Endothelial cell of umbilical vein (primary cell): ENCODE measurements at regions not wholly inside any gene's neighbourhood (a gene's known extent, or its start where the extent isn't known, plus 50 kb on each side); places are given as distances from the start of the nearest gene placed in this dataset.

Experiments
- BruUV-seq: library from RNA; stranded (reverse); fragments of 400-500 nt; replicated peaks from 2 replicates; lab custom pipeline; 2021; lab: Mats Ljungman, UMichigan
- CTCF ChIA-PET: fragments of 300-600, 350-600 bp; sonication (Branson Sonifier 250); formaldehyde crosslinking; loops from one replicate; lab custom pipeline; 2021; ENCODE audit warnings: antibody characterized with exemption, inconsistent platforms; lab: Charles Lee
- POLR2A ChIA-PET: fragments of 300-600, 350-600 bp; sonication (Branson Sonifier 250); formaldehyde crosslinking; loops from one replicate; lab custom pipeline; 2021; ENCODE audit warnings: antibody characterized with exemption, inconsistent platforms; lab: Charles Lee
- DNase-seq: peaks from one replicate; pipeline ENCODE4 v3.0.0-alpha.2; 2011; ENCODE audit warnings: low read depth, low spot score
- FAIRE-seq: peaks from 2 replicates; lab custom pipeline; 2011; peaks lifted over from hg19 to GRCh38; lab: Jason Lieb, UNC
- H2AFZ ChIP-seq: 2 replicates; pipeline ENCODE4 v1.6.0; 2012; ENCODE audit warnings: low read depth, low read length, control low read depth, inconsistent platforms
- H3K27ac ChIP-seq: 2 replicates; pipeline ENCODE4 v1.5.1; 2011; ENCODE audit warnings: low read depth, mild to moderate bottlenecking, control low read depth, low read length, moderate library complexity; ENCODE audit not compliant: insufficient read depth
- H3K27me3 ChIP-seq, 2 experiments: 2 replicates each; pipeline versions ENCODE4 v1.6.0 to v1.6.1; 2011; ENCODE audit warnings: low read length in 2 of 2, mixed read lengths in 1 of 2; ENCODE audit not compliant: control insufficient read depth in 2 of 2, insufficient read depth in 2 of 2
- H3K36me3 ChIP-seq, 2 experiments: 2 replicates in 1 of 2; 3 replicates in 1 of 2; pipeline ENCODE4 v1.5.1; 2011; ENCODE audit warnings: low read length in 2 of 2, mild to moderate bottlenecking in 1 of 2, moderate library complexity in 1 of 2; ENCODE audit not compliant: control insufficient read depth in 2 of 2, insufficient read depth in 2 of 2; ENCODE audit errors: extremely low read depth in 1 of 2
- H3K4me1 ChIP-seq: 3 replicates; pipeline ENCODE4 v1.5.1; 2011; ENCODE audit warnings: mild to moderate bottlenecking, low read length; ENCODE audit not compliant: control insufficient read depth, insufficient read depth; ENCODE audit errors: extremely low read depth
- H3K4me2 ChIP-seq: 2 replicates; pipeline ENCODE4 v1.6.1; 2011; ENCODE audit warnings: low read length, control low read depth, mixed read lengths; ENCODE audit not compliant: insufficient read depth
- H3K4me3 ChIP-seq, 3 experiments: fragments of 200-600 bp in 1 of 3; sonication (generic), shearing (Covaris generic) in 1 of 3; replicated peaks in 1 of 3; 2 replicates each; pipeline ENCODE4 v1.5.1; 2011 to 2016; ENCODE audit warnings: control low read depth in 3 of 3, low read length in 3 of 3, mild to moderate bottlenecking in 2 of 3, inconsistent platforms in 1 of 3, low read depth in 1 of 3, moderate library complexity in 1 of 3; ENCODE audit not compliant: insufficient read depth in 1 of 3
- H3K79me2 ChIP-seq: 2 replicates; pipeline ENCODE4 v1.6.0; 2012; ENCODE audit warnings: low read length, inconsistent platforms; ENCODE audit not compliant: control insufficient read depth, insufficient read depth
- H3K9ac ChIP-seq: replicated peaks from 2 replicates; pipeline ENCODE3; 2011; ENCODE audit warnings: low read length, control low read depth; ENCODE audit not compliant: insufficient read depth; ENCODE audit errors: extremely low read depth
- H3K9me1 ChIP-seq: replicated peaks from 3 replicates; pipeline ENCODE4 v1.6.0; 2011; ENCODE audit warnings: mild to moderate bottlenecking, low read length; ENCODE audit not compliant: control insufficient read depth, insufficient read depth; ENCODE audit errors: extremely low read depth
- H3K9me3 ChIP-seq: replicated peaks from 2 replicates; pipeline ENCODE4 v1.5.1; 2012; ENCODE audit warnings: low read length, inconsistent platforms; ENCODE audit not compliant: control insufficient read depth, insufficient read depth
- H4K20me1 ChIP-seq: replicated peaks from 2 replicates; pipeline ENCODE3; 2011; ENCODE audit warnings: mild to moderate bottlenecking, low read length; ENCODE audit not compliant: control insufficient read depth, insufficient read depth; ENCODE audit errors: extremely low read depth
- EZH2 ChIP-seq: IDR thresholded peaks from 2 replicates; pipeline ENCODE4 v1.6.1; 2012; ENCODE audit warnings: borderline replicate concordance, low read depth, mild to moderate bottlenecking, moderate library complexity, low read length, inconsistent platforms; ENCODE audit not compliant: severe bottlenecking
- FOS ChIP-seq: IDR thresholded peaks from 2 replicates; pipeline ENCODE4 v1.6.1; 2011; ENCODE audit warnings: mild to moderate bottlenecking, low read length, moderate library complexity, borderline replicate concordance; ENCODE audit not compliant: insufficient read depth
- GATA2 ChIP-seq: IDR thresholded peaks from 2 replicates; pipeline ENCODE4 v1.7.0; 2011; ENCODE audit warnings: low read depth, mild to moderate bottlenecking, moderate library complexity, mixed read lengths, low read length; ENCODE audit not compliant: insufficient read length, insufficient read depth
- JUN ChIP-seq: IDR thresholded peaks from 2 replicates; pipeline ENCODE4 v1.6.1; 2011; ENCODE audit warnings: borderline replicate concordance, low read depth; ENCODE audit not compliant: insufficient read length, insufficient read depth
- MYC ChIP-seq: IDR thresholded peaks from one replicate; pipeline ENCODE4 v1.6.1; 2011; ENCODE audit warnings: mild to moderate bottlenecking, low read depth, low read length
- POLR2A ChIP-seq: IDR thresholded peaks from 2 replicates; pipeline ENCODE4 v1.6.1; 2012; ENCODE audit warnings: low read depth, mild to moderate bottlenecking, control low read depth, low read length
- POLR2AphosphoS5 ChIP-seq: IDR thresholded peaks from 2 replicates; pipeline ENCODE4 v1.6.1; 2012; ENCODE audit warnings: low read depth, mild to moderate bottlenecking, control low read depth, low read length, moderate library complexity; ENCODE audit not compliant: insufficient read depth
- dilution Hi-C: fragments of 300-500 bp; cut with MboI; formaldehyde crosslinking; loops from one replicate; pipeline ENCODE4 v1.15.0; 2019; ENCODE audit warnings: low sequenced_read_pairs; ENCODE audit not compliant: extremely low pct_ligation_motif_present
- intact Hi-C: fragments of 100-400 bp; cut with micrococcal nuclease; formaldehyde crosslinking; loops from one replicate; pipeline ENCODE4 v1.10.0; 2022
- TF ChIP-seq, protein P1 (sequence below): IDR thresholded peaks from 2 replicates; pipeline ENCODE4 v1.6.1; 2011; ENCODE audit not compliant: insufficient read depth, insufficient read length
- TF ChIP-seq, protein P2 (sequence below), 2 donors: IDR thresholded peaks; 1 replicate in 1 of 2; 2 replicates in 1 of 2; pipeline ENCODE4 v1.5.1; 2011; ENCODE audit warnings: low read length in 2 of 2, mild to moderate bottlenecking in 2 of 2, moderate library complexity in 2 of 2, control low read depth in 1 of 2, inconsistent platforms in 1 of 2, low read depth in 1 of 2; ENCODE audit not compliant: insufficient read depth in 1 of 2; ENCODE audit errors: extremely low read depth in 1 of 2

DNA sequence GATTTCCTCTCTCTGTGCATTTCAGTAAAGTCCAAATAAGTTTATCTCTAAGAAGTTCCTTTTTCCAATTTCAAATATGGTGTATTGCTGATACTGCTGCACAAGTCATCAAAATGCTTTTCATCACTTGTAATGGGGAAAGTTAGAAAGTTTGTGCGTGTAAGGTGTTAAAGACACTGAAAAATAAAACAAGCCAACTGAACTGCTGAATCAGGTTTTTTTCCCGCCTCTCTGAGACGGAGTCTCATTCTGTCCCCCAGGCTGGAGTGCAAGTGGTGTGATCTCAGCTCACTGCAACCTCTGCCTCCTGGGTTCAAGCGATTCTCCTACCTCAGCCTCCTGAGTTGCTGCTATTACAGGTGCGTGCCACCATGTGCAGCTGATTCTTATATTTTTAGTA lies 400.9 kb downstream of the LRRC70 start:
- Histone ChIP-seq H3K9ac (no peak overlapping the region), H4K20me1 (no peaks in the 10 kb centered on the region), H3K27me3 (no peaks in the 10 kb centered on the region), H3K4me2 (no peak overlapping the region), H3K4me1 (no peaks in the 10 kb centered on the region), H3K4me3 (no peak overlapping the region), H3K36me3 (no peaks in the 10 kb centered on the region), H3K27ac (no peak overlapping the region), H3K9me1 (no peaks in the 10 kb centered on the region), H2AFZ (no peak overlapping the region), H3K9me3 (no peaks in the 10 kb centered on the region), H3K79me2 (no peaks in the 10 kb centered on the region)
- intact Hi-C loops = no loop called here
- ChIA-PET CTCF (interaction anchor here (1.2 kb wide), 1 partner anchor 10 kb away, joined by 4 read pairs; no protein-coding TSS in a partner anchor), POLR2A (no interaction called here)
- BruUV-seq = no TSS peak
- FAIRE-seq (no peak), DNase-seq (no peak)
- no peak for TF ChIP-seq JUN
- TF ChIP-seq, protein P1, sequence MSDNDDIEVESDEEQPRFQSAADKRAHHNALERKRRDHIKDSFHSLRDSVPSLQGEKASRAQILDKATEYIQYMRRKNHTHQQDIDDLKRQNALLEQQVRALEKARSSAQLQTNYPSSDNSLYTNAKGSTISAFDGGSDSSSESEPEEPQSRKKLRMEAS = no peak
- no peak for TF ChIP-seq FOS
- TF ChIP-seq, protein P2, sequence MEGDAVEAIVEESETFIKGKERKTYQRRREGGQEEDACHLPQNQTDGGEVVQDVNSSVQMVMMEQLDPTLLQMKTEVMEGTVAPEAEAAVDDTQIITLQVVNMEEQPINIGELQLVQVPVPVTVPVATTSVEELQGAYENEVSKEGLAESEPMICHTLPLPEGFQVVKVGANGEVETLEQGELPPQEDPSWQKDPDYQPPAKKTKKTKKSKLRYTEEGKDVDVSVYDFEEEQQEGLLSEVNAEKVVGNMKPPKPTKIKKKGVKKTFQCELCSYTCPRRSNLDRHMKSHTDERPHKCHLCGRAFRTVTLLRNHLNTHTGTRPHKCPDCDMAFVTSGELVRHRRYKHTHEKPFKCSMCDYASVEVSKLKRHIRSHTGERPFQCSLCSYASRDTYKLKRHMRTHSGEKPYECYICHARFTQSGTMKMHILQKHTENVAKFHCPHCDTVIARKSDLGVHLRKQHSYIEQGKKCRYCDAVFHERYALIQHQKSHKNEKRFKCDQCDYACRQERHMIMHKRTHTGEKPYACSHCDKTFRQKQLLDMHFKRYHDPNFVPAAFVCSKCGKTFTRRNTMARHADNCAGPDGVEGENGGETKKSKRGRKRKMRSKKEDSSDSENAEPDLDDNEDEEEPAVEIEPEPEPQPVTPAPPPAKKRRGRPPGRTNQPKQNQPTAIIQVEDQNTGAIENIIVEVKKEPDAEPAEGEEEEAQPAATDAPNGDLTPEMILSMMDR (IDR thresholded peaks at IDR 0.05; ENCODE audit: extremely low read depth in 1 of 2, insufficient read depth in 1 of 2, low read depth in 1 of 2, low read length in 2 of 2) = no peak
- TF ChIP-seq MYC = no peak
- no peak for TF ChIP-seq POLR2AphosphoS5
- TF ChIP-seq GATA2 = no peak
- no peak for TF ChIP-seq POLR2A
- no peak for TF ChIP-seq EZH2
- dilution Hi-C loops = no loop called here
